Kidney tubule cell (primary cell): ENCODE measurements at regions not wholly inside any gene's neighbourhood (a gene's known extent, or its start where the extent isn't known, plus 50 kb on each side); places are given as distances from the start of the nearest gene placed in this dataset.

Source experiments
- DNase-seq: peaks from one replicate; pipeline ENCODE4 v3.0.0-alpha.2; 2018; ENCODE audit warnings: low spot score

DNA sequence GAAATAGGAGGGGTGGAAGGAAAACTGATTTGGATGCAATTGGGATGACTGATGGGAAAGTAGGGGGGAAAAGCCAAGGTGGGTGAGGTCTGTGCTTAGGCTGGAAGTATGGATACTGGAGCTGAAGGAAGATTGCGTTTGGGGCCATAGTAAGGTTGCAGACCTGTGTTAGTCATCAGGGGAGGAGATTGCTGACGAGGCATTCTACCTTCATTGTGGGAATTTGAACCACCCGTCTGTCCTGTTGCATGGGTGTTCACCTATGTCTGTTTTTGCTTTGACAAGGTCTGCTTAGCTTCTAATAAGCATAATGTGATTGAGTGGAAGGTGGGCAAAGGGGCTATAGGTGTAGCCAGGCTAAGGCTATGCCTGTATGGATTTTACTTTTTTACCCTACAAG is 323.8 kb downstream of the BLID start:
- no peak for DNase-seq

DNA sequence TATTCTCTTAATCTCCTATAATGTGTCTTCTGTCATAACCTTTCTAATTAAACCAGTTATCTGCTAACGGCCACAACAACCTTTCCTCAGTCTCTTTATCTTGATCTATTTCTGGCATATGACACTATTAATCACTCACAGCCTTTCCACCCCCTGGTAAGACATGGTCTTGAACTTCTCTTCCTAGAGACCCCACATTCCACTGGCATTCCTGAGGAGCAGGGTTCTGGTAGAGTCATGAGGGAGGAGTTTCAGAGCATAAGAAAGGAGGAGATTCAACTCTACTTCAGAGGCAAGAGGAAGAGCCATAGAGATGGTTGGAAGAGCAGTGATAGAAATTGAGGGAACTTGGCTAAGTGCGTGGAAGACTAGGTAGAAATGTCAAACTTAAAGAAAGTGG is 325.6 kb downstream of the BLID start:
- no peak for DNase-seq

DNA sequence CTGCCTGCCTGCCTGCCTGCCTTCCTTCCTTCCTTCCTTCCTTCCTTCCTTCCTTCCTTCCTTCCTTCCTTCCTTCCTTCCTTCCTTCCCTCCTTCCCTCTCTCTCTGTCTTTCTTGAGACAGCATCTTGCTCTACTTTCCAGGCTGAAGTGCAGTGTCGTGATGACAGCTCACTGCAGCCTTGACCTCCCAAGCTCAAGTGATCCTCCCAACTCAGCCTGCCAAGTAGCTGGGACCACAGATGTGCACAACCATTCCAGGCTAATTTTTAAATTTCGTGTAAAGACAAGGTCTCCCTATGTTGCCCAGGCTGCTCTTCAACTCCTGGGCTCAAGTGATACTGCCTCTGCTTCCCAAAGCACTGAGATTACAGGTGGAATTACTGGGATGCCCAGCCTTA is 328.2 kb upstream of the SORL1-AS1 start:
- no peak for DNase-seq

DNA sequence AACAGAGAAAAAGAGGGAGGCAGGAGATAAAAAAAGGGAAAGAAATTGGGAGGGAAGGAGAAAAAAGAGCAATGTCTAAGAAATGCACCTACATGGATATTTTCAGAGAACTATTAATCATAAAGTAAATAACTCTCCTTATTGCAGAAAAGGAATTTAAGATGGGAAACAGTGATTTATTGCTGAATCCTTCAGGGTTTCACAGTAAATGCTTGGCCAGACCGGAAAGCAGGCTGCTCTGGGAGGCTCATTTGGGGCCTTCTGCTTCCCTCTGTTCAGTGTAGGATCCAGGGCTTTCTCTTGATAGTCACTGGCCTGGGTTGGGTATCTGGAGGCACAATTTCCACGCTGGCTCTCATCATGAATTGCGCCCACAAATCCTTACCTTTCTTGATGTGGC is 324.3 kb upstream of the SORL1-AS1 start:
- no peak for DNase-seq

DNA sequence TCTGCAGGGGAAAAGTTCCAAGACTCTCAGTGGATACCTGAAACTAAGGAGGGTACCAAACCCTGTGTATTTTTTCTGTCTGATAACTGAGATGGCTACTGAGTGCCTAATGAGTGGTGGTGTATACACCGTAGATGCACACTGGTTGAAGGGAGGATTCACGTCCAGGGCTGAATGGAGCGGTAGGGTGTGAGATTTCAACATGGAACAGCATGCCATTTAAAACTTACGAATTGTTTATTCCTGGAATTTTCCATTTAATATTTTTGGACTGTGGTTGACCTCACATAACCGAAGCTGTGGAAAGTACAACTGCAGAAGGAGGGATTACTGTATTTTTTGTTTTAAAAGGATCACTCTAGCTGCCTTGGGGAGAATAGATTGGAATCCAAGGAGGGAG is 322.5 kb upstream of the SORL1-AS1 start:
- no peak for DNase-seq

DNA sequence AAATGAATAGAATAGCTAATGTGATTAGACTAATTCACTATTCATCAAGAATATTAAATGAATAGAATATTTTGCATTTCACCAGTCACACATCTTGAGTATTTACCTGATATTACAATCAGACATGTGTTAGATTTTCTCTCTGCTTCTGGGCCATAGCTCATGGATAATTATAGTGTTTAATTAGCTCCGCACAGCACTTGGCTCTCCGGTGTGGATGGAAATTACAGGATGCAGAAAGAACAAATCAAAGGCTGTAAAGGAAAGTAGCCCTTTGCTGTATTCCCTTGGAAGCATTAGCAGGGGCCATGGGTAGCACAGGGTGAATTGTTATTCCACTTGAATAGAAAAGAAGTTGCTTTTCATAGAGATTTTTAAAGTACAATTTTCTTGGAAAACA is 320.3 kb upstream of the SORL1-AS1 start:
- DNase-seq: no peak

DNA sequence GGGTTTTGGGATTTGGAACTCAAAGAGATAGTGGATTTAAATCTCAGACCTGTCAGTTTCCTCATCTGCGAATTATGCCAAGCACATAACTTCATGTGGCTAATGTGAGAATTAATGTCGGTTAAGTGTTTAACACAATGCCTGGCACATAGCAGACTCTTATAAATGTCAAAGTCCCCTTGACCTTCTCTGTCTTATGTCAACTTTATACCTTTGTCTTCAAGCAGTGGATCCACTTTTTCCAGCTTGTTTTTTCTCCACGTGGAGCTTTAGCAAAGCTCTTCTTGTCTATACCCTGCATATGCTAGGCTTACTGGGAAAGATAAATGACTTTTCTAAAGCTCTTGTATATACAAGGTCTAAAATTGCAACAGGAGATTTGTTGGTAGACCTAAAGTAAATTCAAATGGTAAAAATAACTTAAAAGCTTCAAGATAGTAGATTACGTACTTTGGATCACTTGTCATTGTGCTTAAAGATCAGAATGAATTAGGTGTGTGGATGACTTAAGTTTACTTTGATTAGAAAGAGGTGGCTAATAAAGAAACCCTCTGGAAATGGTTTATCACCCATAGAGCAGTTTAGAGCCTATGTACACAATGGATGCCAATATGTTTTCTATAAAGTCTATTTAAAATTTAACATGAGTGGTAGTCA is 318.3 kb upstream of the SORL1-AS1 start:
- no peak for DNase-seq

DNA sequence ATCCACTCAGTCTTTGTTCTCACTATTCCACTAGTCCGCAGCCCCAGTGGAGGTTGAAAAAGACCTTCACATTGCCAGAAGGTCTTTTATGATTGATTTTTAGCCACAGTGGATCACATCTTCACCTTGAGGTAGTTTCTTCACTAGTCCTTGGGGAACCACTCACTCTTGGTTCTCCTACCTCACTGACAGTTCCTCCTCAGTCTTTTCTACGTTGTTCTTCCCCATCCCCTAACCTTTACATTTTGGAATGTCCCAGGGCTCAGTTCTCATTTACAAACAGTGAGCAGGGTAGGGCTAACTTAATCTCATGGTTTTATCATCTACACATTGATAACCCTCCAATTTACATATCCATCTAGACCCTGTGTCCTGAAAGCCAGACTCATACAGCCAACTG is 316.4 kb upstream of the SORL1-AS1 start:
- DNase-seq: no peak

DNA sequence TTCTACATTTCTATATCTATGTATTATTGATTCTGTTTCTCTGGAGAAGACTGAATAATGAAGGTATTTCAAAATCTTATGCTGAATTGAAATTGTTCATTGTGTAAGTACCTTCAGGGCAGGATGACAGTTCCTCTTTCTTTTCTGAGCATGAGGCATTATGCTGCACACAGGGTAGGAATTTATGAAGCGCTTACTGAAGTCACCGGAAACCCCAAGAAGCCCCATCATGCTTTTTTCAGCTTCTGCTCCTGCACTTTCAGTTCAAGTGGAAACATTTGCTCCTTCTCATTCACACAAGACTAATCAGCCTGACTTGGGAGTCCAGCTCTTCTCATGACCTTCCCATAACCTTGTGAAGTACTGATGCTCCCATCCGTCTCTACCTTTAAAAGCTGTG is 314.7 kb upstream of the SORL1-AS1 start:
- DNase-seq: no peak

DNA sequence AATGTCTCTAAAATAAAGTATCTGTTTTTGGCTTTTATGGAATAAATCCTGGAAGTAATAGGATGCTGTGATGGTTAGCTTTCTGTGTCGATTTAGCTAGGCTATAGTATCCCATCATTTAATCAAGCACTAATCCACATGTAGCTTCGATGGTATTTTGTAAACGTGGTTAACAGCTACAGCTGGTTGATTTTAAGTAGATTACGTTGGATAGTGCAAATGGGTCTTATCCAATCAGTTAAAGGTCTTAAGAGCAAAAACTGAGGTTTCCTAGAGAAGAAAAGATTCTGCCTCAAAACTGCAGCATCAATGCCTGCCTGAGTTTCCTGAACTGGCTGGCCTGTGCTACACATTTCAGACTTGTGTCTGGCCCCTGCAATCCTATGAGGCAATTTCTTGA is 314.2 kb upstream of the SORL1-AS1 start:
- no peak for DNase-seq

DNA sequence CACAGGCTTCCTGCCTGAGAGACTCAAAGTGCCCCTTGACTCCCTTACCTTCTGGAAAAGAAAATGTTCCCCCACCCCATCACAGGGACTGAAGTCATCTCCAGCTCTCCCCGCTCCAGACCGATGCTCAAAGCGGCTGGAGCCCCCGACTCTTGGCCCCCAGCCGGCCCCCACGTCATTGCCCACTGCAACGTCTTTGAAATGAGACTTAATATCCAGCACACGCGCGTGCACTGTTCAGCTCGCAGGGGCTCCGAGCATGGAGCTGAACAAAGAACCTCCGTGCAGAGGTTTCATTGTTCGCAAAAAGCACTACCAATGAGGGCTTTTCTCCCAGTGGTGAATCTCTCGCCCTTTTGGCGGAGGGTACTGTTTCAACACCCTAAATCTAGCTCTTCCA is 313.4 kb upstream of the SORL1-AS1 start:
- no peak for DNase-seq

DNA sequence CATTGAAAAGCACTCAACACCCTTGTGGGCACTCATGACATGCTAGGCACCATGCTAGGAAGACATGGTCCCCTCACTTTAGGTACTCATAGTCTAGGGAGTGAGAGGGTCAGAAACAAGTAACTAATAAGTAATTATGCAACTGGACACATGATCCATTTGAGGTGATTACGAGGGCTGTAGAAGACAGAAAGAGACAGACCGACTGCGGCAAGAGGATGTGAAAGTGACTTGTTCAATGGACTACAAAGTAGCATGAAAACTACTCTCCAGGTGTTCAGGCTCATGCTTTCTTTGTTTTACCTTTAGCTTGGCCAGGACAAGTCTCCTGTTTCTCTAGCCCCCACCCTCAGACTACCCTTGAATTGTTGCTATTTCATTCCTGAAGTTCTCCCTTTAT is 310.8 kb upstream of the SORL1-AS1 start:
- no peak for DNase-seq

DNA sequence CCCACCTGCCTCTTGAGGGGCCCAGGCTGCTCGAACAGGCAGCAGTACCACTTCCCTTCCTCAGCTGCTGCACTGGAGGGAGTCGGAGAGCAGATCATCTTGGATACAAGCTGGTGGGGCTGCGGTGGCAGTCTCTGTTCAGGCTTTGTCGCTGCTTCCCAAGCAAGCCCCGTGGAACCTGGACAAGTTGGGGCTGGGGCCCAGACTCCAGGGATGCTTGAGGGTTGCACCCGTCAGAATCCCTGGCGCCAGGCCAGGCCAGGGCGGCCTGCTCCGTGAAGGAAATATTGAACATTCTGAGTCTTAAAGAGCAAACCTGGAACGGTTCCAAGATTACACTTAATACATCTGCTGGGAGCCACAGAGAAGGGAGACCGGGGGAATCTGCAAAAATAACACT is 310.1 kb upstream of the SORL1-AS1 start:
- peak; percentile 3 for DNase-seq

DNA sequence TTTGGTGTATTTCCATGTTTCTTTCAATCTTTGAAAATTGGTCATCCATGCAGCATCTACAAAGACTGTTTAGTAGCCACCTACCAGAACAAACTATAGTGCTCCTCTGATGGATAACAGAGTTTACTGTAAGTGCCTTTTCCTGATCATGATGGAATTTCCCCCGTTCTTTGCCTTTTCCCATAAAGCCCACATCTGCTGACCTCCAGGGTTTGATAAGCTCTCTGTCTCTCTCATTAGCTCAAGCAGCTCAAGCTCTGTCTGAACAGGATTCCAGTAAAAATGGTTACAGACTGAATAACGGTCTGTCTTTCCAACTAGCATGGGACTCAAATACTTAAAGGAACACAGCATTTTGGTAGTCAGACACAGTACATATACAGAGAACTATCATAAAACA is 308.4 kb upstream of the SORL1-AS1 start:
- no peak for DNase-seq

DNA sequence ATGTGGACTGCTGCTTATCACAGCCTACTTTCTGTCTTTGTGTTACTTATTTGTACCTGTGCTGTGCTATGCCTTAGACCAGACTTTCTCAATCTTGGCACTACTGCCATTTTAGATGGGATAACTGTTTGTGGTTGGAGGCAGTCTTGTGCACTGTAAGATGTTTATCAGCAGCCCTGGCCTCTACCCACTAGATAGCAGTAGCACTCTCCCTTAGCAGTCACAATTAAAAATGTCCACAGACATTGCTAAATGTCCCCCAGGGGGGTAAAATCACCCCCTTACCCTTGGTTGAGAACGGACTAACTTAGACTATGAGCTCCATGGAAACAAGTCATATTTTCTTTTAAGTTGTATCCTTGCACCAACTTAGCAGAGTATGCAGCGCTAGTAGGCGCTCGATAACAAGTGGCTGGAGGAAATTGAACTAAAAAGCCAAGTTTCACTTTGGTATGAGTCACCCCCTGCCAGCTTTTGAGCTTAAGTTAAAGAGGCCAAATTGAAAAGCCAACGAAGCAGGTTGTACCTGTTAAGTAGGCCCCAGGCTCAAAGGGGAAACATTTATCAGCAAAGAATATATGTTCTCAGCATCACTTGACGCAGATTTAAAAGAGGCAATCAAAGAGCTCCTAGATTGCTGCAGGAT is 304.8 kb upstream of the SORL1-AS1 start:
- no peak for DNase-seq

DNA sequence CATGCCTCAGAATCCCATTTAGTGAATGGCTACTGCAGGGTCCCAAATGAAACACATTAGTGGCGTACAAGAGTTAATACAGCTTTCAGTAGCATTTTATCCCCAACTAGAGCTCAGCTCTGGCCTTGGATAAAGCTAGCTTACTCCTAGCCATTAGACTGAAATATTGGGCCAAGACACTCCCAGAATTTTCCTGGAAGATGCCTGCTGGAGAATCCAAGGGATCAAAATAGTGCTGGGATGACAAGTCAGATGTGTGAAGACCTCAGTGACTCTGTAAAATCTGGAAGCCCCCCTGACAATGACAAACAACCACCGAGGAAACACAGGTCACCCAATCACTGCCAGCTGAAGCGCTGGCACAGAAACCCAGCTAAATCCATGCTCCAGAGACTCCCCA is 303.1 kb upstream of the SORL1-AS1 start:
- no peak for DNase-seq

DNA sequence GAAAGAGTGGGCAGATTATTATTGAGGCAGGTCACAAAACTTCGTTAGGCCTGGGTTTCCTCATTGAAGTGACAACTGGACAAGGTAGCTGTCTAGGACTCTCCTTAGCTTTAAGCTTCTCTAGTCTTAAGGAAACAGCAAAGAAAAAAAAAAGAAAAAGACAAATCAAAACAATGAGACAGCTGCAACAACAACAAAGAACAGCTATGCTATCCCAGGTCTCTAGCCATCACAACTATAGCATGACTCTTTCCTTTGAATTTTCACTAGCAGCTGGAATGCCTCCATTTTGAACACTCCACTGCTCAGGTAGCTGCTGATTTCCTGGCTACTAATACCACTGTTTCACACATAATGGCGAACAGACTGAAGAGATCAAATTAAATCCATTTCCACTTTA is 302.4 kb upstream of the SORL1-AS1 start:
- DNase-seq: no peak

DNA sequence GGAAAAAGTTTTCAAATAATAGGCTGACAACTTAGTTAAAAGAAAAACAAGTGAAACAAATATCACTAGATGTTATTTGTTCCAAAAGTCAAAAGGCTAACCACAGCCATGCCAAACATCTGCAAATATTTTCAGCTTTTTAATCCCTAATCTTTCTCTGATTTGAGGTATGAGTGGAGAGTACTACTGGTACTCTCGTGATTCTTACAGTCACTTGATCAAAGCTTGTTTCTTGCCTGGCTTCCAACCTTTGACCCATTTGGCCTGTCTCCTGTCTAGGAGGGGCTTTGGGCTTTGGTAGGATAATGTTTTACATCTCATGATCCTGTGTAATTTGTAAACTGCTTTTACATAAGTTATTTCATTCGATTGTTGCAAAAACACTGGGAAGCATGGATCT is 301.8 kb upstream of the SORL1-AS1 start:
- DNase-seq: no peak

DNA sequence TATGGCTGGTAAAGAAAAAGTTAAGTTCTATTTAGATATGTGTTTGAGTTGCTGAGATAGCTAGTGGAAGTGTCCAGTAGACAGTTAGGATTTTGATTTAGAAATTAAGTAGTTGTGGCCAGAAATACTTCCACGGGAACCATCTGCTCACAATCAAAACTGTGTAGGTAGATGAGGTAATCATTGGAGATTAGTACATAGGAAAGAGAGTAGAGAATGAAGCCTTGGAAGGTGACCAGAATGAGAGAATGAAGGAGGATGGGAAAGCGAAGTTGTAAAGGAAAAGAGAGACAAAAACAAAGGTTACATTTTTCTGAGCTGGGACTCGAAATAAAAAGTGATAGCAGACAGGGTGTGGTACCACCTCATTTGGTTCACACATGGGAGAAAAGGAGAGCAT is 296.9 kb upstream of the SORL1-AS1 start:
- no peak for DNase-seq

DNA sequence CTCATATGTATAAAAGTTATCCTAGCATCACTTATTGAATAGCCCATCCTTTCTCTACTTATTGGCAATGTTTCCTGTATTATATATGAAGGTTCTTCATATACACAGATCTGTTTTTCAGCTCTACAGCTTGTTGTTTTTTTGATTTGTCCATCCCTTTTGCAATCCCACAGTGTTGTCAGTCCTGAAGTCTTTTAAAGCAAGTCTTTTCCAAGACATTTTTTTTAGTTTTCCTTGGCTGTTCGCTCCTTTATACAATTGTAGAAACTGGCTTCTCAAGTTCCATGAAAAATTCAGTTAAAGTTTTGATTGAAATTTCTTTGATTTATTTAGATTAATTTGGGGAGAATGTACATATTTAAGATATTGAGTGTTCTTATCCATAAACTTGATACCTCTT is 295.3 kb upstream of the SORL1-AS1 start:
- DNase-seq: no peak

DNA sequence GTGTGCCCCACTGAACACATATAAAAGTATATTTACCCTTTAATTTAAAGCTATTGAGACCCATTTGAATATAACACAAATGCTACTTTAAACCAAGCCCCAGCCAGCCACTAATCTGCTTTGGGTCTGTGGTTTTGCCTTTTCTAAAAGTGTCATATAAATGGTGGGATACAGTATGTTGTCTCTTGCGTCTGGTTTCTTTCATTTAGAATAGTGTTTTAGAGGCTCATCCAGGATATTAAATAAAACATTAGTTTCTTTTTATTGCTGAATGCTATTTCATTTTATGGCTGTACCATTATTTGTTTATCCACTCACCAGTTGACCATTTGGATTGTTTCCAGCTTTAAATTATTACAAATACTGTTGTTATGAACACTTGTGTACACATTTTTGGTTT is 290.5 kb upstream of the SORL1-AS1 start:
- no peak for DNase-seq

DNA sequence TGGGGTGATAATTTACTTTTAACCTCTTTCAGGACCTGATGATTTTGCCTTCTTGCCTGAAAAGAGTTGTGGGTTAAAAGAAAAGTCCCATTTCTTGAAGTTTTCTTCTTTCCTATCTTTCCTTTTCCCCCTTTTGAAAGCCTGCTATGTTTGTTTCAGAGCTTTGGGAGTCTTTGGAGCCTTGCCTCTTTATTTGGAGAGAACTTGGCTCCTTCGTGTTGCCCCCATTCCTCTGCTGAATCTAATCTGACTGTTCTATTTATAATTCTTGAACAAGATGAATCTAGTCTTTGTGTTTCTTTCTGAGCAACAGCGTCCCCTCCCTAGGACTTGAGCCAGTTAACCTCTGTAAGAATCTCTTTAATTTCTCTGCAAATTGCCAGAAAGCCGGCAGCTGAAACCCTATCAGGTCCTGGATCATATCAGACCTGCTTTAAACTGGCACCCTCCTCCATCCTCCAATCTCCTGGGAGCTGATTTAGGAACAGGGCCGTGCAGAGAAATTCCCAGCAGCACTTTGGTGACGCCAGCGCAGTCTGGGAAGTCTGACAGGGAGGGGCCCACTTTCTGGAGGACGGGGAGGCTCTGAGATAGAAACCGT is 289.1 kb upstream of the SORL1-AS1 start:
- DNase-seq: no peak

DNA sequence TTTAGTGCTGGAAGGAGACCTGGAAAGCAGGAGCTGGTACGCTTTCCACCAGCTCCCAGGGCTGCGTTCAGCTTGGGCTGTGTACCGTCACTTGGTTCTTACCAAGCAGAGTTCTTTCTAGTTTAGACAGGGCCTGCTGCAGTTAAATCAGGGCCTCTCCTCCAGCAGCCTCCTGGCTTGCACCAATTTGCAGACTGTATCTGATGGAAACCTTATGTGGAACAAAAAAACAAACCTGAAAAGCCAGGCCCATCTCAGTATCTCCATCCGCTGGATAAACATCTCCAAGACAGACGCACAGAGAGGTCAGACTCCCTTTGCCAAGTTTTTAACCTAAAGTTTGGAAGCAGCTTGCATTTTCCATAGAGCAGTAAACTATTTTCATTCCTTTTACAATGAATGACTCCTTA is 288.6 kb upstream of the SORL1-AS1 start:
- DNase-seq: no peak

DNA sequence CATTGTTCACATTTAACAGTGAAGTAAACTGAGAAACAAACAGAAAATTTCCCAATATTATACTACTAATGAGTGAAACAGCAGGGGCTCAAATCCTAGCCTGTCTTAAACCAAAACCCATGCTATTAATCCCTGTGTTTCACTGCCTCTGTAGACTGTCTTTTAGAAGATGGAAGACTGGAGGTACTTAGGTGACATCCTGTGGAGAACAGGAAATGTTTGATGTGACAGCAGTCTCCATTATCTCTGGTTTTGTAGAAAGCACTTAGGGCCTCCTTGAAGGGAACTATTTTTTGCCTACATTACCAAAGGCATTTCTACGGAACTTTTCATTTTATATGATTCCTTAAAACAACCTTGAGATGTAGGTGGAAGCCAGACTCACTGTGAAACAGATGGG is 288.1 kb upstream of the SORL1-AS1 start:
- no peak for DNase-seq
